Activated CD4-positive, alpha-beta T cell treated with anti-CD3 and anti-CD28 coated beads, Interleukin-2, amount 10 ng/mL, durations not matched to agents 7 days and 5 days (primary cell): ENCODE measurements at regions not wholly inside any gene's neighbourhood (a gene's known extent, or its start where the extent isn't known, plus 50 kb on each side); places are given as distances from the start of the nearest gene placed in this dataset.

ENCODE experiments used
- CTCF ChIA-PET: fragments of 350-600 bp; sonication (Branson Sonifier 250); formaldehyde crosslinking; loops from one replicate; lab custom pipeline; 2021; ENCODE audit warnings: antibody characterized with exemption; lab: Charles Lee
- POLR2A ChIA-PET: fragments of 350-600 bp; sonication (Branson Sonifier 250); formaldehyde crosslinking; loops from one replicate; lab custom pipeline; 2021; ENCODE audit warnings: antibody characterized with exemption; lab: Charles Lee
- DNase-seq: peaks from one replicate; pipeline ENCODE4 v3.0.0-alpha.2; 2020
- H3K27ac Mint-ChIP-seq: one replicate; pipeline ENCODE4 v1.8.0; 2021; ENCODE audit warnings: mild to moderate bottlenecking, moderate library complexity, mixed read lengths
- H3K27me3 Mint-ChIP-seq: one replicate; pipeline ENCODE4 v1.8.0; 2021; ENCODE audit warnings: mixed read lengths
- H3K36me3 Mint-ChIP-seq: one replicate; pipeline ENCODE4 v1.8.0; 2021; ENCODE audit warnings: low read depth, mixed read lengths
- H3K4me1 Mint-ChIP-seq: one replicate; pipeline ENCODE4 v1.8.0; 2021; ENCODE audit warnings: mixed read lengths
- H3K4me3 Mint-ChIP-seq: one replicate; pipeline ENCODE4 v1.8.0; 2021; ENCODE audit warnings: mild to moderate bottlenecking, moderate library complexity, mixed read lengths
- H3K9me3 Mint-ChIP-seq: one replicate; pipeline ENCODE4 v1.8.0; 2021; ENCODE audit warnings: mixed read lengths

DNA sequence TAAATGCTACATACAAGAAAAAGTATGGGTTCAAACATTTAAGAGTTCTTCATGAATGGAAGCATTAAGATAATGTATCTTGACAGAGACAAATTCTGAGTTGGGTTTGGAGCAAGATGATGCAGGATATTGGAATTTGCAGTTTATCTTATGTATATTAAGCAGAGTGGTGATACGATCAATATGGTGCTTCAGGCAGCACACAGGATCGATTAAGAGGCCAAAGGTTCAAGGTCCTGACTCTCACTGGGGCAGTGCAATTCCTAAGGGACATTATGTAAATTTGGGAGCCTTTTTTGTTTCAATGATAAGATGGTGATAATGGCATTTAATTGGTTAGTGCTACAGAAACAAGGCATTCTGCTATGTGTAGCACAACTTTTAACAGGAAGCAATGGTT, 381.9 kb downstream of the KCNJ3 start:
- Mint-ChIP-seq H3K9me3 (no peaks in the 10 kb centered on the region), H3K36me3 (no peaks in the 10 kb centered on the region), H3K4me1 (no peaks in the 10 kb centered on the region), H3K27me3 (no peaks in the 10 kb centered on the region), H3K27ac (no peak overlapping the region), H3K4me3 (no peak overlapping the region)
- ChIA-PET CTCF (no interaction called here), POLR2A (no interaction called here)
- no peak for DNase-seq

DNA sequence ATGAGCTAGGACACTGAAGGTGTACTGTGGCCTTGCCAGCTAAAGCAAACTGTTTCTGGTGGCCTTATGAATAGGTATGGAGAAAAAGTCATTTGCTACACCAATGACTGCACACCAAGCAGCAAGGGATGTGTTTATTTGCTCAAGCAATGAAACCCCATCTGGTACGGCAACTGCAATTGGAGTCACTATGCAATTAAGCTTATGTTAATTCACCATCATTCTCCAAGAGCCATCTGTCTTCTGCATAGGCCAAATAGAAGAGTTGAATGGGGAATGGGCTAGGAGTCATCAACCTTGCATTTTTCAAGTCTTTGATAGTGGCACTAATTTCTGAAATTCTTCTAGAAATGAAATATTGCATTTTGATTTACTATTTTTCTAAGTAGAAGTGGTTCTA, 372.0 kb downstream of the KCNJ3 start:
- DNase-seq = no peak
- ChIA-PET CTCF (no interaction called here), POLR2A (no interaction called here)
- Mint-ChIP-seq H3K4me3 (no peak overlapping the region), H3K27ac (no peak overlapping the region), H3K36me3 (no peaks in the 10 kb centered on the region), H3K4me1 (no peaks in the 10 kb centered on the region), H3K27me3 (no peaks in the 10 kb centered on the region), H3K9me3 (no peaks in the 10 kb centered on the region)

DNA sequence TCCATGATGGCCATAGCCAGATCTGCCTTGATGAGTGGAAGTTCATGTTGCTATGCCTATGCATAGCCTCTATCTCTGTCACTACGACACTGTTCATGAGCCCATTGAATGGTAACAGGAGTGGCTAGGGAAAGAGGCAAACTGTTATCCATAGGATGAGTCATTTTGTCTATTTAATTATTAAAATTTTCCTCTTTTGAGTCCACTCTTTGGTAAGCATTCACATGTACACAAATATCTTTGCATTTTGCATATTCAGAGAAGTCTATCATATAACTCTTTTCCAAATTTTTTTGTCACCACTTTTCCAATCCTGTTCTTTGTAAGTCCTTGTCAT, 364.4 kb downstream of the KCNJ3 start:
- H3K36me3 Mint-ChIP-seq = no peaks in the 10 kb centered on the region
- no peaks in the 10 kb centered on the region for H3K27me3 Mint-ChIP-seq
- POLR2A ChIA-PET = no interaction called here
- CTCF ChIA-PET = no interaction called here
- no peaks in the 10 kb centered on the region for H3K9me3 Mint-ChIP-seq
- no peak overlapping the region for H3K27ac Mint-ChIP-seq
- H3K4me1 Mint-ChIP-seq = no peaks in the 10 kb centered on the region
- no peak overlapping the region for H3K4me3 Mint-ChIP-seq
- no peak for DNase-seq

DNA sequence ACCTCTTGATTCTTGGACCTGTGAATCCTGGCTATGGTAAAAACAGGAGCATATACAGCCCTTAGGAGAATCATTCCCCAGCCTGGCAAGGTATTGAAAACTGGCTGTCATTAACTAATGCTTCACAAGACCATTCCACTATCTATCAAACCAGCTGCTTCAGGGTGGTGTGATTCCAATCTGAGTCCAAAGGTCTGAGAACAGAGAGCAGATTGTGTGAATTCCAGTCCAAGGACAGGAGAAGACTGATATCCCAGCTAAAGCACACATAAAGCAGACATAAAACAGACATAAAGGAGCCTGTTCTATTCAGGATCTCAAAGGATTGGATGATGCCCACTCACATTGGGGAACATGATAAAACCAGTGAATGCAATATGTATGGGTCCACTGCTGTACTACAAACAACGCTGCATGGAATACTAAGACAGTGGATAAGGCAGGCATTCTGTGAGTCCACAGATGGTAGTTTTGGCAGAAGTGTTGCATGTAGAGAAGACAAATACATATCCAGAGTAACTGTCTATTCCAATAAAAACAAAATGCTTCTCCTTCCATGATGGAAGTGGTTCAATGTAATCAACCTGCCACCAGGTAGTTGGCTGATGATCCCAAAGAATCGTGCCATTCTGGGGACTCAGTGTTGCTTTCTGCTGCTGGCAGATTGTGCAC, 363.9 kb downstream of the KCNJ3 start:
- Mint-ChIP-seq H3K27me3 (no peaks in the 10 kb centered on the region), H3K4me3 (no peak overlapping the region), H3K4me1 (no peaks in the 10 kb centered on the region), H3K27ac (no peak overlapping the region), H3K36me3 (no peaks in the 10 kb centered on the region), H3K9me3 (no peaks in the 10 kb centered on the region)
- ChIA-PET POLR2A (no interaction called here), CTCF (no interaction called here)
- DNase-seq = no peak

DNA sequence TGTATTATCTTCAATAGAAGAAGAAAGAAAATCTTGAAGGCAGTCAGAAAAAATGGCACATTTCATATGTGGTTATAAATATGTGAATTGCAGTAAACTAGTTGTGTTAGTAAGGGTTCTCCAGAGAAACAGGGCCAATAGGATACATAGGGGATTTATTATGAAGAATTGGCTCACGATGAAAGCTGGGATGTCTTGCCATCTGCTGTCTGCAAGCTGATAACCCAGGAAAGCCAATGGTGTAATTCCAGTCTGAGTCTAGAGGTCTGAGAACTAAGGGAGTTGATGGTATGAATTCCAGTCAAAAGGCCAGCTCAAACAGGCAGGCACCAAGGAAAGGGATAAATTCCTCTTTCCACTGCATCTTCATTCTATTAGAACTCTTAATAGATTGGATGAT, 362.4 kb downstream of the KCNJ3 start:
- H3K9me3 Mint-ChIP-seq = no peaks in the 10 kb centered on the region
- no peaks in the 10 kb centered on the region for H3K36me3 Mint-ChIP-seq
- no peaks in the 10 kb centered on the region for H3K27me3 Mint-ChIP-seq
- ChIA-PET CTCF (no interaction called here), POLR2A (no interaction called here)
- H3K4me1 Mint-ChIP-seq = no peaks in the 10 kb centered on the region
- no peak overlapping the region for H3K27ac Mint-ChIP-seq
- DNase-seq = no peak
- H3K4me3 Mint-ChIP-seq = no peak overlapping the region

GRCh38 chr2:155054712-155055111, 356.2 kb downstream of the KCNJ3 start:
- no peaks in the 10 kb centered on the region for H3K36me3 Mint-ChIP-seq
- DNase-seq = no peak
- H3K9me3 Mint-ChIP-seq = no peaks in the 10 kb centered on the region
- ChIA-PET POLR2A (no interaction called here), CTCF (no interaction called here)
- H3K27ac Mint-ChIP-seq = no peak overlapping the region
- no peaks in the 10 kb centered on the region for H3K27me3 Mint-ChIP-seq
- no peaks in the 10 kb centered on the region for H3K4me1 Mint-ChIP-seq
- no peak overlapping the region for H3K4me3 Mint-ChIP-seq

DNA sequence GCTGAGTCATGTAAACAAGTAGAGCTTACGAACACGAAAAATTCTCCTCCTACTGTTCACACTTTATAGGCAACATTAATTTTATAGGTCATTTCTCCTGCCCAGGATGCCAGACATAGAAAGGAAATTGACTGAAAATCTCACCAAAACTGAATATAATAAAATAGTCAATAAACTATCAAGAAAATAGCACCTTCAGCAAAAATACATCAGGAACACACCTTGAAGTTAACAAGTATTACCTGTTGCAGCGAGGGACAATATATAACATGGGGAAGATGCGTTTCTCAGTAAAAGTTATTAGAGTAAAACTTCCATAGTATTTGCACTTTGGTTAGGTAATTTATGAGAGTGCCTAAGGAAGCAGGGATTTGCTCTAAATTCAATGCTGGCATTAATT, 344.6 kb downstream of the KCNJ3 start:
- no peaks in the 10 kb centered on the region for H3K4me1 Mint-ChIP-seq
- no peaks in the 10 kb centered on the region for H3K27me3 Mint-ChIP-seq
- POLR2A ChIA-PET = no interaction called here
- H3K4me3 Mint-ChIP-seq = no peak overlapping the region
- DNase-seq = no peak
- peaks cover 3% of the 10 kb centered on the region for H3K9me3 Mint-ChIP-seq
- no peaks in the 10 kb centered on the region for H3K36me3 Mint-ChIP-seq
- CTCF ChIA-PET = no interaction called here
- no peak overlapping the region for H3K27ac Mint-ChIP-seq

GRCh38 chr2:155035308-155035707, 336.8 kb downstream of the KCNJ3 start:
- no peaks in the 10 kb centered on the region for H3K27me3 Mint-ChIP-seq

DNA sequence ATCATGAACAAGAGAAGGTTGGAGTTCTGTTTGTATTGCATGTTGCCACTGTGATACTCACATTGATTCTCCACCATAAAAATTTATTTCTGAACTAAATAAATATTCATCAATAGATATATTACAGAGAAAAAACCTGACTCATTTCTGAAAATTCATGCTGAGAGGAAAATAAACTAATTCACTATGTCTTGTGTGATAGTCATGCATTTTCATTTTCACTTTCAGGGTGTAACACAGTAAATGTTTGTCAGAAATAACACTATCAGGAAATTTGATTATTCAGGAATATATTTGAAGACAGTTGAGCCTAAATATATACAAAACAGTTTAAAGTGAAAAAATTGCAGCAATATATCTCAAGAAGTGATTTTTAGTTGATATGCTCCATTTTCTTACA, 335.2 kb downstream of the KCNJ3 start:
- Mint-ChIP-seq H3K4me1 (no peaks in the 10 kb centered on the region), H3K27ac (no peak overlapping the region), H3K27me3 (no peaks in the 10 kb centered on the region), H3K4me3 (no peak overlapping the region), H3K9me3 (peaks cover 2% of the 10 kb centered on the region), H3K36me3 (no peaks in the 10 kb centered on the region)
- no peak for DNase-seq
- CTCF ChIA-PET = no interaction called here
- POLR2A ChIA-PET = no interaction called here

More at GRCh38 chr2:155035308-155035707, 336.8 kb downstream of the KCNJ3 start:
- Mint-ChIP-seq H3K36me3 (no peaks in the 10 kb centered on the region), H3K4me1 (no peaks in the 10 kb centered on the region), H3K4me3 (no peak overlapping the region), H3K9me3 (peaks cover 2% of the 10 kb centered on the region), H3K27ac (no peak overlapping the region)
- no peak for DNase-seq
- POLR2A ChIA-PET = no interaction called here
- CTCF ChIA-PET = no interaction called here

DNA sequence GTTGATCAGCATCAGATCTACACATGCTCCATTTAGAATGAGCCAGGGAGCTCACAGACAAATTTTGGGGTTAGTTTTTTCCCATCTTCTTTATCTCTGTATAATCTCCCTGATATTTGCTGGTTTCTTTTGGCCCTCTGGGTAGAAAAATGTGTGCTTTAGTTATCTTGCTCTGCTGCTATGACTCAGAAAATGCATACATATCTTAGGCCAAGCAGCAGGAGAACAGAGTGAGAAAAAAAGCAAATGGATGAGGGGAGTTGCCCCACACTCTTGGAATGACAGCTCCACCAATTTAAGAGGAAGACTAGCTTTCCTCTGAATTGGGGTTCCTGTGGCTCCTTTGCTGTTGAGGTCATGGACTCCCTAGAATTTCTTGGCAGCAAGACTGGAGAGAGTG, 331.8 kb downstream of the KCNJ3 start:
- ChIA-PET CTCF (no interaction called here), POLR2A (no interaction called here)
- Mint-ChIP-seq H3K9me3 (no peaks in the 10 kb centered on the region), H3K4me3 (no peak overlapping the region), H3K4me1 (no peaks in the 10 kb centered on the region), H3K27me3 (no peaks in the 10 kb centered on the region), H3K27ac (no peak overlapping the region), H3K36me3 (no peaks in the 10 kb centered on the region)
- DNase-seq = no peak

- Mint-ChIP-seq H3K4me3 (no peak overlapping the region), H3K9me3 (no peaks in the 10 kb centered on the region)
- POLR2A ChIA-PET = no interaction called here
Measured at GRCh38 chr2:155026651-155027174, 328.2 kb downstream of the KCNJ3 start.

GRCh38 chr2:155023674-155024073, 325.2 kb downstream of the KCNJ3 start:
- POLR2A ChIA-PET = no interaction called here
- H3K36me3 Mint-ChIP-seq = no peaks in the 10 kb centered on the region
- no peak overlapping the region for H3K4me3 Mint-ChIP-seq
- CTCF ChIA-PET = no interaction called here
- no peak overlapping the region for H3K27ac Mint-ChIP-seq
- no peak for DNase-seq
- no peaks in the 10 kb centered on the region for H3K4me1 Mint-ChIP-seq
- no peaks in the 10 kb centered on the region for H3K27me3 Mint-ChIP-seq
- H3K9me3 Mint-ChIP-seq = no peaks in the 10 kb centered on the region

More at GRCh38 chr2:155026651-155027174, 328.2 kb downstream of the KCNJ3 start:
- DNase-seq = no peak
- H3K27ac Mint-ChIP-seq = no peak overlapping the region
- CTCF ChIA-PET = no interaction called here
- H3K4me1 Mint-ChIP-seq = no peaks in the 10 kb centered on the region
- no peaks in the 10 kb centered on the region for H3K36me3 Mint-ChIP-seq
- no peaks in the 10 kb centered on the region for H3K27me3 Mint-ChIP-seq

DNA sequence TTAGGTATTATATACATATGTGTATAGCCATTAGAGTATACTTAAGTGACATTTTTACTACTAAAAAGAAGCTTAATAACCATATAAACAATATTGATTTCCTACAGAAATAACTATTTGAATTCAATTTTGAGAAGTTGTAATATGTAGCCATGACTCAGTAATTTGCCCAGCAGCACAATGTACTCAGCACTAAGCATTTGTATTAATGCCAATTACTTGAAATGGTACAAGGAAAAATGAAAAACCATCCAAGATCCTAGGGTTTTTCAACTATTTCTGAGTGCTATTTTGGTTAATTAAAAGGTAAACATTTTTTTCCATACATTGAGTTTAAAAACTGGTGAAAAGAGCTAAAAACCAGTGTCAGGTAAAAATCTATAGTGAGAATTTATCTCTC, 324.0 kb downstream of the KCNJ3 start:
- no peak for DNase-seq
- ChIA-PET CTCF (interaction anchor here (0.5 kb wide), 1 partner anchor 863 kb away, joined by 3 read pairs; no protein-coding TSS in a partner anchor), POLR2A (no interaction called here)
- Mint-ChIP-seq H3K9me3 (no peaks in the 10 kb centered on the region), H3K27ac (no peak overlapping the region), H3K4me3 (no peak overlapping the region), H3K4me1 (no peaks in the 10 kb centered on the region), H3K27me3 (no peaks in the 10 kb centered on the region), H3K36me3 (no peaks in the 10 kb centered on the region)

GRCh38 chr2:155021618-155022017, 323.1 kb downstream of the KCNJ3 start:
- ChIA-PET POLR2A (no interaction called here), CTCF (no interaction called here)
- no peaks in the 10 kb centered on the region for H3K4me1 Mint-ChIP-seq
- no peaks in the 10 kb centered on the region for H3K27me3 Mint-ChIP-seq
- no peak overlapping the region for H3K27ac Mint-ChIP-seq
- H3K36me3 Mint-ChIP-seq = no peaks in the 10 kb centered on the region
- no peak overlapping the region for H3K4me3 Mint-ChIP-seq
- DNase-seq = no peak
- no peaks in the 10 kb centered on the region for H3K9me3 Mint-ChIP-seq
